Activated CD4-positive, alpha-beta T cell treated with anti-CD3 and anti-CD28 coated beads for 36 hours (primary cell): ENCODE measurements at regions not wholly inside any gene's neighbourhood (a gene's known extent, or its start where the extent isn't known, plus 50 kb on each side); places are given as distances from the start of the nearest gene placed in this dataset.

ENCODE experiments used
- ATAC-seq: fragments of 200-7000 bp; cut with Tn5 transposase; one replicate; pipeline ENCODE4 v1.10.0; 2021; ENCODE audit warnings: mild to moderate bottlenecking, moderate library complexity
- CTCF ChIA-PET: fragments of 350-600 bp; sonication (Branson Sonifier 250); formaldehyde crosslinking; loops from one replicate; lab custom pipeline; 2021; ENCODE audit warnings: antibody characterized with exemption; lab: Charles Lee
- POLR2A ChIA-PET: fragments of 350-600 bp; sonication (Branson Sonifier 250); formaldehyde crosslinking; loops from one replicate; lab custom pipeline; 2021; ENCODE audit warnings: antibody characterized with exemption, inconsistent platforms; lab: Charles Lee
- DNase-seq: peaks from one replicate; pipeline ENCODE4 v3.0.0-alpha.2; 2020
- H3K27ac Mint-ChIP-seq: one replicate; pipeline ENCODE4 v1.8.0; 2021; ENCODE audit warnings: mixed read lengths
- H3K27me3 Mint-ChIP-seq: one replicate; pipeline ENCODE4 v1.8.0; 2021; ENCODE audit warnings: mixed read lengths
- H3K36me3 Mint-ChIP-seq: one replicate; pipeline ENCODE4 v1.8.0; 2021; ENCODE audit warnings: low read depth, mixed read lengths
- H3K4me1 Mint-ChIP-seq: one replicate; pipeline ENCODE4 v1.8.0; 2021; ENCODE audit warnings: mixed read lengths
- H3K4me3 Mint-ChIP-seq: one replicate; pipeline ENCODE4 v1.8.0; 2021; ENCODE audit warnings: mild to moderate bottlenecking, moderate library complexity, mixed read lengths
- H3K9me3 Mint-ChIP-seq: one replicate; pipeline ENCODE4 v1.8.0; 2021; ENCODE audit warnings: low read depth, mixed read lengths
- intact Hi-C, 2 experiments: fragments of 100-400 bp; cut with DNase I in 1 of 2; cut with micrococcal nuclease in 1 of 2; formaldehyde crosslinking; loops; one replicate each; pipeline versions ENCODE4 v1.14.2 to v1.15.1; 2022 to 2024; cut with DNase I, micrococcal nuclease

GRCh38 chr6:21355638-21356037 lies 237.9 kb upstream of the SOX4 start:
- ATAC-seq (no peak), DNase-seq (no peak)
- intact Hi-C loops = no loop called here
- Mint-ChIP-seq H3K36me3 (no peaks in the 10 kb centered on the region), H3K27me3 (no peaks in the 10 kb centered on the region), H3K4me1 (no peaks in the 10 kb centered on the region), H3K9me3 (no peaks in the 10 kb centered on the region), H3K27ac (no peak overlapping the region), H3K4me3 (no peak overlapping the region)
- ChIA-PET POLR2A (no interaction called here), CTCF (no interaction called here)

GRCh38 chr6:21357262-21357661 lies 236.3 kb upstream of the SOX4 start:
- POLR2A ChIA-PET = no interaction called here
- DNase-seq = no peak
- Mint-ChIP-seq H3K4me3 (no peak overlapping the region), H3K27ac (no peak overlapping the region), H3K36me3 (no peaks in the 10 kb centered on the region), H3K4me1 (no peaks in the 10 kb centered on the region), H3K27me3 (no peaks in the 10 kb centered on the region), H3K9me3 (no peaks in the 10 kb centered on the region)
- CTCF ChIA-PET = no interaction called here
- intact Hi-C loops = no loop called here
- ATAC-seq = no peak

- intact Hi-C loops = no loop called here
- ChIA-PET POLR2A (no interaction called here), CTCF (interaction anchor here (0.6 to 0.7 kb wide), 2 partner anchors 16 to 166 kb away, joined by 3 to 4 read pairs; no protein-coding TSS in a partner anchor)
- no peak for DNase-seq
- Mint-ChIP-seq H3K4me3 (no peak overlapping the region), H3K4me1 (no peaks in the 10 kb centered on the region), H3K27ac (no peak overlapping the region), H3K27me3 (no peaks in the 10 kb centered on the region), H3K36me3 (no peaks in the 10 kb centered on the region), H3K9me3 (no peaks in the 10 kb centered on the region)
- ATAC-seq = no peak
These were observed 233.6 kb upstream of the SOX4 start for GRCh38 chr6:21359926-21360325.

GRCh38 chr6:21360336-21360735 lies 233.2 kb upstream of the SOX4 start:
- no peaks in the 10 kb centered on the region for H3K27me3 Mint-ChIP-seq
- no peaks in the 10 kb centered on the region for H3K4me1 Mint-ChIP-seq
- ChIA-PET POLR2A (no interaction called here), CTCF (interaction anchor here (0.6 kb wide), 2 partner anchors 17 to 1459 kb away, joined by 3 to 4 read pairs; no protein-coding TSS in a partner anchor)
- H3K27ac Mint-ChIP-seq = no peak overlapping the region
- no peak for DNase-seq
- no peaks in the 10 kb centered on the region for H3K9me3 Mint-ChIP-seq
- H3K4me3 Mint-ChIP-seq = no peak overlapping the region
- no peaks in the 10 kb centered on the region for H3K36me3 Mint-ChIP-seq
- no peak for ATAC-seq
- intact Hi-C loops = no loop called here

GRCh38 chr6:21367148-21367547 lies 226.4 kb upstream of the SOX4 start:
- Mint-ChIP-seq H3K27me3 (peaks cover 3% of the 10 kb centered on the region), H3K36me3 (no peaks in the 10 kb centered on the region), H3K9me3 (no peaks in the 10 kb centered on the region), H3K4me1 (no peaks in the 10 kb centered on the region), H3K27ac (no peak overlapping the region), H3K4me3 (no peak overlapping the region)
- intact Hi-C loops = no loop called here
- ChIA-PET POLR2A (no interaction called here), CTCF (interaction anchor here (0.7 kb wide), 2 partner anchors 857 to 1700 kb away, joined by 3 read pairs; no protein-coding TSS in a partner anchor)
- DNase-seq = no peak
- ATAC-seq = no peak

- Mint-ChIP-seq H3K36me3 (no peaks in the 10 kb centered on the region), H3K4me3 (no peak overlapping the region), H3K4me1 (no peaks in the 10 kb centered on the region), H3K27ac (no peak overlapping the region), H3K9me3 (no peaks in the 10 kb centered on the region), H3K27me3 (peaks cover 3% of the 10 kb centered on the region)
- intact Hi-C loops = no loop called here
- no peak for DNase-seq
- ChIA-PET CTCF (interaction anchor here (0.7 kb wide), 2 partner anchors 857 to 1699 kb away, joined by 3 read pairs; no protein-coding TSS in a partner anchor), POLR2A (no interaction called here)
- ATAC-seq = no peak
These were observed 225.8 kb upstream of the SOX4 start for GRCh38 chr6:21367649-21368154.

GRCh38 chr6:21371061-21371460 lies 222.5 kb upstream of the SOX4 start:
- Mint-ChIP-seq H3K4me3 (no peak overlapping the region), H3K36me3 (no peaks in the 10 kb centered on the region), H3K9me3 (no peaks in the 10 kb centered on the region), H3K27me3 (peaks cover 3% of the 10 kb centered on the region), H3K4me1 (no peaks in the 10 kb centered on the region), H3K27ac (no peak overlapping the region)
- ChIA-PET CTCF (no interaction called here), POLR2A (interaction anchor here (0.6 kb wide), 1 partner anchor 229 kb away, joined by 3 read pairs; no protein-coding TSS in a partner anchor)
- no peak for ATAC-seq
- no peak for DNase-seq
- intact Hi-C loops = no loop called here

- no peak overlapping the region for H3K4me3 Mint-ChIP-seq
- intact Hi-C loops = no loop called here
- H3K9me3 Mint-ChIP-seq = no peaks in the 10 kb centered on the region
- CTCF ChIA-PET = no interaction called here
- no peaks in the 10 kb centered on the region for H3K4me1 Mint-ChIP-seq
- peaks cover 3% of the 10 kb centered on the region for H3K27me3 Mint-ChIP-seq
- POLR2A ChIA-PET = interaction anchor here (0.6 kb wide), 1 partner anchor 230 kb away, joined by 3 read pairs; no protein-coding TSS in a partner anchor
- no peak for ATAC-seq
- H3K27ac Mint-ChIP-seq = no peak overlapping the region
- no peaks in the 10 kb centered on the region for H3K36me3 Mint-ChIP-seq
- no peak for DNase-seq
These were observed 221.8 kb upstream of the SOX4 start for GRCh38 chr6:21371676-21372171.

- no peaks in the 10 kb centered on the region for H3K9me3 Mint-ChIP-seq
- no peak overlapping the region for H3K27ac Mint-ChIP-seq
- intact Hi-C loops = no loop called here
- ChIA-PET CTCF (no interaction called here), POLR2A (no interaction called here)
- no peak overlapping the region for H3K4me3 Mint-ChIP-seq
- H3K36me3 Mint-ChIP-seq = no peaks in the 10 kb centered on the region
- H3K27me3 Mint-ChIP-seq = no peaks in the 10 kb centered on the region
- H3K4me1 Mint-ChIP-seq = no peaks in the 10 kb centered on the region
- DNase-seq = no peak
- ATAC-seq = no peak
These were observed 218.1 kb upstream of the SOX4 start for GRCh38 chr6:21375151-21376116.

GRCh38 chr6:21377356-21377755 lies 216.2 kb upstream of the SOX4 start:
- Mint-ChIP-seq H3K9me3 (no peaks in the 10 kb centered on the region), H3K4me3 (no peak overlapping the region), H3K27me3 (no peaks in the 10 kb centered on the region), H3K27ac (no peak overlapping the region), H3K36me3 (no peaks in the 10 kb centered on the region), H3K4me1 (no peaks in the 10 kb centered on the region)
- DNase-seq = no peak
- POLR2A ChIA-PET = no interaction called here
- intact Hi-C loops = no loop called here
- no peak for ATAC-seq
- CTCF ChIA-PET = interaction anchor here (0.7 kb wide), 1 partner anchor 68 kb away, joined by 5 read pairs; no protein-coding TSS in a partner anchor

GRCh38 chr6:21381331-21381963 lies 212.1 kb upstream of the SOX4 start:
- ATAC-seq = no peak
- no peaks in the 10 kb centered on the region for H3K9me3 Mint-ChIP-seq
- ChIA-PET POLR2A (no interaction called here), CTCF (no interaction called here)
- intact Hi-C loops = no loop called here
- H3K4me1 Mint-ChIP-seq = no peaks in the 10 kb centered on the region
- no peak for DNase-seq
- H3K27ac Mint-ChIP-seq = no peak overlapping the region
- H3K36me3 Mint-ChIP-seq = no peaks in the 10 kb centered on the region
- H3K4me3 Mint-ChIP-seq = no peak overlapping the region
- peaks cover under 1% of the 10 kb centered on the region for H3K27me3 Mint-ChIP-seq
